C4-2B (cell line): ENCODE measurements at regions not wholly inside any gene's neighbourhood (a gene's known extent, or its start where the extent isn't known, plus 50 kb on each side); places are given as distances from the start of the nearest gene placed in this dataset.

ENCODE experiments used
- H3K27ac ChIP-seq: fragments of 450-650 bp; 2 replicates; pipeline ENCODE4 v1.5.1; 2017
- ZFX ChIP-seq: fragments of 450-650 bp; IDR thresholded peaks from 2 replicates; pipeline ENCODE4 v1.6.1; 2017
- TF ChIP-seq, protein P1 (sequence below): fragments of 450-650 bp; conservative IDR thresholded peaks from 2 replicates; pipeline ENCODE4 v1.5.1; 2017; ENCODE audit warnings: mild to moderate bottlenecking

- H3K27ac ChIP-seq, result no peak overlapping the region
- TF ChIP-seq ZFX, result no peak
- TF ChIP-seq, protein P1, sequence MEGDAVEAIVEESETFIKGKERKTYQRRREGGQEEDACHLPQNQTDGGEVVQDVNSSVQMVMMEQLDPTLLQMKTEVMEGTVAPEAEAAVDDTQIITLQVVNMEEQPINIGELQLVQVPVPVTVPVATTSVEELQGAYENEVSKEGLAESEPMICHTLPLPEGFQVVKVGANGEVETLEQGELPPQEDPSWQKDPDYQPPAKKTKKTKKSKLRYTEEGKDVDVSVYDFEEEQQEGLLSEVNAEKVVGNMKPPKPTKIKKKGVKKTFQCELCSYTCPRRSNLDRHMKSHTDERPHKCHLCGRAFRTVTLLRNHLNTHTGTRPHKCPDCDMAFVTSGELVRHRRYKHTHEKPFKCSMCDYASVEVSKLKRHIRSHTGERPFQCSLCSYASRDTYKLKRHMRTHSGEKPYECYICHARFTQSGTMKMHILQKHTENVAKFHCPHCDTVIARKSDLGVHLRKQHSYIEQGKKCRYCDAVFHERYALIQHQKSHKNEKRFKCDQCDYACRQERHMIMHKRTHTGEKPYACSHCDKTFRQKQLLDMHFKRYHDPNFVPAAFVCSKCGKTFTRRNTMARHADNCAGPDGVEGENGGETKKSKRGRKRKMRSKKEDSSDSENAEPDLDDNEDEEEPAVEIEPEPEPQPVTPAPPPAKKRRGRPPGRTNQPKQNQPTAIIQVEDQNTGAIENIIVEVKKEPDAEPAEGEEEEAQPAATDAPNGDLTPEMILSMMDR, result no peak
These were observed 94.0 kb upstream of the HNRNPA3 start for GRCh38 chr2:177118636-177119035.

DNA sequence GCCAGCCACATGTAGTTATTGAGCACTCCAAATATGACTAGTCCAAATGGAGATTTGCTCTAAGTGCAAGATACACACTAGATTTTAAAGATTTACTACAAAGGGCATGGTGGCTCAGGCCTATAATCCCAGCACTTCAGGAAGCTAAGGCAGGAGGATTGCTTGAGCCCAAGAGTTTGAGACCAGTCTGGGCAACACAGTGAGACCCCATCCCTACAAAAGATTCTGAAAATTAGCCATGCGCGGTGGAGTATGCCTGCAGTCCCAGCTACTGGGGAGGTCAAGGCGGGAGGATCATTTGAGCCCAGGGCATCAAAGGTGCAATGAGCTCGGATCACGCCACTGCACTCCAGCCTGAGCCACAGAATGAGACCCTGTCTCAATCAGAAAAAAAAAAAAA is 93.5 kb upstream of the HNRNPA3 start:
- TF ChIP-seq, protein P1, result no peak
- no peak for TF ChIP-seq ZFX
- H3K27ac ChIP-seq, result no peak overlapping the region

- no peak overlapping the region for H3K27ac ChIP-seq
- TF ChIP-seq, protein P1, result no peak
- TF ChIP-seq ZFX, result no peak
These were observed 89.5 kb upstream of the HNRNPA3 start for GRCh38 chr2:177123048-177123447.

GRCh38 chr2:177124371-177124770 is 88.2 kb upstream of the HNRNPA3 start:
- no peak for TF ChIP-seq ZFX
- TF ChIP-seq, protein P1, result no peak
- no peak overlapping the region for H3K27ac ChIP-seq

- H3K27ac ChIP-seq, result no peak overlapping the region
- TF ChIP-seq, protein P1, result no peak
- TF ChIP-seq ZFX, result no peak
These were observed 84.8 kb upstream of the HNRNPA3 start for GRCh38 chr2:177127821-177128220.

DNA sequence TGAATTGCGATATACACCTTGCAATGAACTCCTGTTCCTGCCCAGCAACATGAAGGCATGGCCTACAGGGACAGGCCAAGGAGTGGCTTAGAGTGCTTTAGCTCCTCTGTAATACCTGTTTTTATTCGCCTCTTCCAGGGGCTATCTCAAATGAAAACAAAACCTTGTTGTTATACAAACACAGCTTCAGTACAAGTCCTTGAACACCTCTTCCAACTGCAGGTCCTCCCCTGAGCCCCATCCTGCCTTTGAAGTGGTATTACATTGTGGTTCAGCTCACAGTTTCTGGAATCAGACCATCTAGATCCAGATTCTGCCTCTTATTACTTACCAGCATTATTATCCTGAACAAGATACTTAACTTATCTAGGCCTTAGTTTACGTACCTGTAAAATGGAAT is 83.0 kb upstream of the HNRNPA3 start:
- TF ChIP-seq ZFX, result no peak
- TF ChIP-seq, protein P1, result no peak
- no peak overlapping the region for H3K27ac ChIP-seq

DNA sequence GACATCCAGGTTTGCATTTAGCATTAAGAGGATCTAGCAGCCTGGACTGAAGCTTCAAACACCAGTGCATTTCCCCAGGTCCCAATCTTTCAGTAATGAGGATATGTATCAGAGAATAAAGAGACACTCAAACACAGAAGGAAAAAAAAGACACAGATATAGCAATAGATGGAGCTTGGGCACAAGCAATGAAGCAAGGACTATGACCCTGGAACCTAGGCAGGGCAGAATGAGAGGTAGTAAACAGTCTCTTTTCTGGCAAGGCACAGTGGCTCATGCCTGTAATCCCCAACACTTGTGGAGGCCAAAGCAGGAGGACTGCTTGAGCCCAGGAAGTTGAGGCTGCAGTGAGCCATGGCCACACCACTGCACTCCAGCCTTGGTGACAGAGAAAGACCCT is 80.7 kb upstream of the HNRNPA3 start:
- TF ChIP-seq, protein P1, result no peak
- TF ChIP-seq ZFX, result no peak
- no peak overlapping the region for H3K27ac ChIP-seq

- H3K27ac ChIP-seq, result no peak overlapping the region
These were observed 73.8 kb upstream of the HNRNPA3 start for GRCh38 chr2:177138823-177139222.

More at GRCh38 chr2:177138823-177139222, 73.8 kb upstream of the HNRNPA3 start:
- TF ChIP-seq, protein P1, result no peak
- no peak for TF ChIP-seq ZFX
